ENCODE measurements at regions not wholly inside any gene's neighbourhood (a gene's known extent, or its start where the extent isn't known, plus 50 kb on each side); places are given as distances from the start of the nearest gene placed in this dataset.

GRCh38 chr2:129464631-129465030 lies 514.8 kb upstream of the RAB6C start:
- no peaks in the 10 kb centered on the region for H3K9me3 ChIP-seq (replicated peaks)
- no peak overlapping the region for H3K4me3 ChIP-seq
- H3K4me1 ChIP-seq = no peaks in the 10 kb centered on the region
- intact Hi-C loops (cut with micrococcal nuclease) = no loop called here
- no peak overlapping the region for H3K27ac ChIP-seq (replicated peaks)
- TF ChIP-seq, protein P1, sequence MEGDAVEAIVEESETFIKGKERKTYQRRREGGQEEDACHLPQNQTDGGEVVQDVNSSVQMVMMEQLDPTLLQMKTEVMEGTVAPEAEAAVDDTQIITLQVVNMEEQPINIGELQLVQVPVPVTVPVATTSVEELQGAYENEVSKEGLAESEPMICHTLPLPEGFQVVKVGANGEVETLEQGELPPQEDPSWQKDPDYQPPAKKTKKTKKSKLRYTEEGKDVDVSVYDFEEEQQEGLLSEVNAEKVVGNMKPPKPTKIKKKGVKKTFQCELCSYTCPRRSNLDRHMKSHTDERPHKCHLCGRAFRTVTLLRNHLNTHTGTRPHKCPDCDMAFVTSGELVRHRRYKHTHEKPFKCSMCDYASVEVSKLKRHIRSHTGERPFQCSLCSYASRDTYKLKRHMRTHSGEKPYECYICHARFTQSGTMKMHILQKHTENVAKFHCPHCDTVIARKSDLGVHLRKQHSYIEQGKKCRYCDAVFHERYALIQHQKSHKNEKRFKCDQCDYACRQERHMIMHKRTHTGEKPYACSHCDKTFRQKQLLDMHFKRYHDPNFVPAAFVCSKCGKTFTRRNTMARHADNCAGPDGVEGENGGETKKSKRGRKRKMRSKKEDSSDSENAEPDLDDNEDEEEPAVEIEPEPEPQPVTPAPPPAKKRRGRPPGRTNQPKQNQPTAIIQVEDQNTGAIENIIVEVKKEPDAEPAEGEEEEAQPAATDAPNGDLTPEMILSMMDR (IDR thresholded peaks at IDR 0.05; ENCODE audit: borderline replicate concordance) = no peak
- DNase-seq = no peak
- H3K27me3 ChIP-seq (ENCODE audit: low read depth) = peaks cover 23% of the 10 kb centered on the region
- no peaks in the 10 kb centered on the region for H3K36me3 ChIP-seq

DNA sequence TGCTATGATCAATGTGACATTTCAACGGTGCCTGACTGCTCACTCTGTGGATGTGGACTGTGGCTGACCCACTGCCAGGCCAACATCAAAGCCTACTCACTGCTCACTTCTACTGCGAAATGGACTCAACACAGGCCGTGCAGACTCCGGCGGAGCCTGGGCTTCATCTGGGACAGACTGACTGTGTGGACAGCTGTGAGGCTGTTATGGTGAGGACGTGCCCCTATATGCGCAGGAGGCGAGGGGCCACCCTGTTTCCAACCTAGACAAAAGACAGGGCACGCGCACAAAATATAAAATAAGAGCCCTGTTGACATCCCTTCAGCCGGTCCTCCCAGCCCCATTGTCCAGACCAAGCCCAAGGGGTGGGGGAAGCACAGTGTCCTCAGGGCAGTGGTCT lies 514.4 kb upstream of the RAB6C start:
- H3K4me1 ChIP-seq = no peaks in the 10 kb centered on the region
- H3K4me3 ChIP-seq = no peak overlapping the region
- DNase-seq = no peak
- no peaks in the 10 kb centered on the region for H3K9me3 ChIP-seq (replicated peaks)
- no peak overlapping the region for H3K27ac ChIP-seq (replicated peaks)
- intact Hi-C loops (cut with micrococcal nuclease) = no loop called here
- H3K27me3 ChIP-seq (ENCODE audit: low read depth) = peaks cover 26% of the 10 kb centered on the region
- H3K36me3 ChIP-seq = no peaks in the 10 kb centered on the region
- TF ChIP-seq, protein P1 (IDR thresholded peaks at IDR 0.05; ENCODE audit: borderline replicate concordance) = no peak

DNA sequence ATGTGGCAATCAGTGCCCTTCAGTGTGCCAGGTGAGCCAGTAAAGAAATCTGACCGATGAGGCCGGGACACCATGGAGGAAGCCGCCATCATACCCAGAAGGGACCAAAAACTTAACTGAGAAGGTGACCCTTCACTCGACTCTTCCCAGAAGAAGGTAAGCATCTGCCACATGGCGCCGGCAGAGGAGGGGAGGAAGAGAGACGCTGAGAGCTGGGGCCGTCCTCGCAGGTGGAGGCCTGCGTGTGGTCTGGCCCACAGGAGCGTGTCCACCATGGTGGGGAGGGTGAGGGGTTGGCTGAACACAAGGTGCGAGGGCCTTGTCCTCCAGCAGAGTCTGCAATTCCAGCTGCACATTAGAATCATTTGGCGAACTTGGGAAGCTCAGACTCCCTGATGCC lies 513.1 kb upstream of the RAB6C start:
- no peak overlapping the region for H3K4me3 ChIP-seq
- H3K36me3 ChIP-seq = no peaks in the 10 kb centered on the region
- TF ChIP-seq, protein P1 (IDR thresholded peaks at IDR 0.05; ENCODE audit: borderline replicate concordance) = no peak
- no peak overlapping the region for H3K27ac ChIP-seq (replicated peaks)
- peaks cover 26% of the 10 kb centered on the region for H3K27me3 ChIP-seq (ENCODE audit: low read depth)
- no peaks in the 10 kb centered on the region for H3K4me1 ChIP-seq
- intact Hi-C loops (cut with micrococcal nuclease) = no loop called here
- no peaks in the 10 kb centered on the region for H3K9me3 ChIP-seq (replicated peaks)
- no peak for DNase-seq

DNA sequence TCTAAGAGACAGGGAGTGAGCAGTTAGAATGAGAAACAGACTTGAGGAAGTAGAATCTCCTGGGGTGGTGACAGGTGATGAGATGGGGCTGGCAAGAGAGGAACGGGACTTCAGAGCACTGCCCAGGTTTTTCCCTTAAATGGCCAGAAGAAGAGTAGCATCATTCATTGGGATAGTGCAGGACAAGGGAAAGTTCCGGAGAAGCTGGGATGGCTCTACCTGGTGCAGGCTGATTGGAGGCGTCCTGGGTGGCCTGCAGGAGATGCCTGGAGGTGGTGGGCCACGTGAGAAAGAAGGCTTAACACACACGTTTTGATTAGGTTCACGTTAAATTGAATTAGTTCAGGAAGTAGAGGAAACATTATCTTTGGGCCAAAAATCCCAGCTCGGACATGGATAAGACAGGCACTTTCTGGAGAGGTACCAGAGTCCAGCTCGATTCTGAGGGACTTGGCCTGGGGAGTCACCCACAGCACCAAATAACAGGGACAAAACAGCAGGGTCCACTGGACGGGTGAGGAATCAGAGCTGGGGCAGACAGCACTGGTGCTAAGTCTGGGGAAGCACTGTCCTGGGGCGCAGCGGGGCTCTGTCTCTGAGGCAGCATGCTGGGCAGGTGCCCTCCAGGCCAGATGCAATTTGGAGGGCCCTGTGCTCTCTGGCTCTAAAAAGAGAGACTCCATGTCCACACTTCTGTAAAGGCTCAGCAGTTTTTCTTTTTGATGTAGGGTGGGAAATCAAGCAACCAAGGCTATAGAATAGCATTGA lies 512.3 kb upstream of the RAB6C start:
- Histone ChIP-seq H3K9me3 (replicated peaks) (no peaks in the 10 kb centered on the region), H3K4me1 (no peaks in the 10 kb centered on the region), H3K27me3 (ENCODE audit: low read depth) (peaks cover 32% of the 10 kb centered on the region), H3K36me3 (no peaks in the 10 kb centered on the region), H3K4me3 (no peak overlapping the region), H3K27ac (replicated peaks) (no peak overlapping the region)
- TF ChIP-seq, protein P1 (IDR thresholded peaks at IDR 0.05; ENCODE audit: borderline replicate concordance) = no peak
- intact Hi-C loops (cut with micrococcal nuclease) = no loop called here
- DNase-seq = no peak

- no peaks in the 10 kb centered on the region for H3K36me3 ChIP-seq
- intact Hi-C loops (cut with micrococcal nuclease) = no loop called here
- no peaks in the 10 kb centered on the region for H3K9me3 ChIP-seq (replicated peaks)
- no peak overlapping the region for H3K27ac ChIP-seq (replicated peaks)
- TF ChIP-seq, protein P1 (IDR thresholded peaks at IDR 0.05; ENCODE audit: borderline replicate concordance) = no peak
- no peak overlapping the region for H3K4me3 ChIP-seq
- no peaks in the 10 kb centered on the region for H3K4me1 ChIP-seq
- peaks cover 32% of the 10 kb centered on the region for H3K27me3 ChIP-seq (ENCODE audit: low read depth)
- DNase-seq = no peak
Measured at GRCh38 chr2:129467941-129468340, 511.5 kb upstream of the RAB6C start.

Measured in left ventricle myocardium inferior (tissue), 1 donor.